ENCODE measurements at regions not wholly inside any gene's neighbourhood (a gene's known extent, or its start where the extent isn't known, plus 50 kb on each side); places are given as distances from the start of the nearest gene placed in this dataset.

GRCh38 chr3:56868706-56869105, 67.0 kb upstream of the ARHGEF3 start:
- no peak overlapping the region for H3K4me3 ChIP-seq (IDR thresholded peaks at IDR 0.05; ENCODE audit: insufficient read depth, low read depth, low read length)
- no peaks in the 10 kb centered on the region for H3K4me1 ChIP-seq (ENCODE audit: low read depth, poor library complexity, severe bottlenecking)
- TF ChIP-seq, protein P1, sequence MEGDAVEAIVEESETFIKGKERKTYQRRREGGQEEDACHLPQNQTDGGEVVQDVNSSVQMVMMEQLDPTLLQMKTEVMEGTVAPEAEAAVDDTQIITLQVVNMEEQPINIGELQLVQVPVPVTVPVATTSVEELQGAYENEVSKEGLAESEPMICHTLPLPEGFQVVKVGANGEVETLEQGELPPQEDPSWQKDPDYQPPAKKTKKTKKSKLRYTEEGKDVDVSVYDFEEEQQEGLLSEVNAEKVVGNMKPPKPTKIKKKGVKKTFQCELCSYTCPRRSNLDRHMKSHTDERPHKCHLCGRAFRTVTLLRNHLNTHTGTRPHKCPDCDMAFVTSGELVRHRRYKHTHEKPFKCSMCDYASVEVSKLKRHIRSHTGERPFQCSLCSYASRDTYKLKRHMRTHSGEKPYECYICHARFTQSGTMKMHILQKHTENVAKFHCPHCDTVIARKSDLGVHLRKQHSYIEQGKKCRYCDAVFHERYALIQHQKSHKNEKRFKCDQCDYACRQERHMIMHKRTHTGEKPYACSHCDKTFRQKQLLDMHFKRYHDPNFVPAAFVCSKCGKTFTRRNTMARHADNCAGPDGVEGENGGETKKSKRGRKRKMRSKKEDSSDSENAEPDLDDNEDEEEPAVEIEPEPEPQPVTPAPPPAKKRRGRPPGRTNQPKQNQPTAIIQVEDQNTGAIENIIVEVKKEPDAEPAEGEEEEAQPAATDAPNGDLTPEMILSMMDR (conservative IDR thresholded peaks at IDR 0.05; ENCODE audit: low read depth, low read length), result no peak
- no peaks in the 10 kb centered on the region for H4K20me1 ChIP-seq (ENCODE audit: insufficient read depth)
- H3K79me2 ChIP-seq (ENCODE audit: insufficient read depth, low read depth), result no peaks in the 10 kb centered on the region
- no peak overlapping the region for H3K9ac ChIP-seq
- no peak overlapping the region for H3K4me2 ChIP-seq
- no peaks in the 10 kb centered on the region for H3K36me3 ChIP-seq (ENCODE audit: insufficient read depth)
- no peak overlapping the region for H3K27ac ChIP-seq
- no peak overlapping the region for H2AFZ ChIP-seq (ENCODE audit: low read depth)
- no peaks in the 10 kb centered on the region for H3K27me3 ChIP-seq (ENCODE audit: insufficient read depth, low read depth)

- TF ChIP-seq, protein P1 (conservative IDR thresholded peaks at IDR 0.05; ENCODE audit: low read depth, low read length), result no peak
These were observed 65.9 kb upstream of the ARHGEF3 start for GRCh38 chr3:56867671-56868070.

DNA sequence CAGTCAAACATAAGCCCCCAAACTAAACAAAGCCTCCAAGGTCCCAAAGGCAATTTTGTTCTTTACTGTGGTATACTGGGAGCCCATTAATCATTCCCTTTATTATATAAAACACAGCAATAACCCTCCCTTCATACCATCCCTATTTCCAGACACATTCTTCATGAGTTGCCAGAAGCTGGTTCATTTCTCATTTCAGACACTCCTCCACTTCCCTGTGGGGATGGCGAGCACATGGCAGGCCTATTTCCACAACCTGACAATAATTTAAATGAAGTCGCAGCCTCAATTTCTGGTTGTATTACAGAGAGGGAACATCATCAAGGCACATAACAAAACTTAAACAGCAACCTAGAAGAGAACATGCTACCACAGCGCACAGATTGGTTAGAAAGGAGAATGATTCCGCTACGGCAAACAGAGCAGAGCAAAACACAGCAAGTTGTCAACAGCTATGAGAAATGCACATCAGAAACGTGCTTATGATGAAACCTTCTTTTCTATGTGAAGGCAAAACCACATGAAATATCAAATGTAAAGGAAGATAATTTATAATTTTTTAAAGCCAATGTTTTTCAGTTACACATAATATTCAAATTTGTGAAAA, 63.3 kb upstream of the ARHGEF3 start:
- H3K4me2 ChIP-seq, result no peak overlapping the region
- TF ChIP-seq, protein P1 (conservative IDR thresholded peaks at IDR 0.05; ENCODE audit: low read depth, low read length), result no peak

More at GRCh38 chr3:56867671-56868070, 65.9 kb upstream of the ARHGEF3 start:
- Histone ChIP-seq H3K4me3 (IDR thresholded peaks at IDR 0.05; ENCODE audit: insufficient read depth, low read depth, low read length) (no peak overlapping the region), H3K27me3 (ENCODE audit: insufficient read depth, low read depth) (no peaks in the 10 kb centered on the region), H3K27ac (no peak overlapping the region), H4K20me1 (ENCODE audit: insufficient read depth) (no peaks in the 10 kb centered on the region), H2AFZ (ENCODE audit: low read depth) (no peak overlapping the region), H3K79me2 (ENCODE audit: insufficient read depth, low read depth) (no peaks in the 10 kb centered on the region), H3K9ac (no peak overlapping the region), H3K4me2 (no peak overlapping the region), H3K36me3 (ENCODE audit: insufficient read depth) (no peaks in the 10 kb centered on the region), H3K4me1 (ENCODE audit: low read depth, poor library complexity, severe bottlenecking) (no peaks in the 10 kb centered on the region)

DNA sequence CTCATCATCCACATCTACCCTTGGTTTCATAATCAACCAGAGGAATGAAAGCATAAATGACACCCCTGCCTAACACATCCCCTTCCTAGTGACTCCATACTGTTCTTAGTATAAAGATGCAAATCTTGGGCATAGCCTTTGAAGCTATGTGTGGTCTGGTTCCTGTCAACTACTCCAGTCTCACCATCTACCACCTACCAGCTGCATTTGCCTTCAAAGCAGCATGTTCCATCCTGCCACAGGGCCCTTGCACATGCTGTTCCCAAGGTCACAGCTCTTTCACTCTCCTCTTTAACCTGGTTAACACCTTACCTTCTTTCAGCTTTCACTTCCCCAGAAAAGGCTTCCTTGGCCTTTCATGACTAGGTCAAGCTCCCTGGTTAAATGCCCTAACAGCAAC, 62.3 kb upstream of the ARHGEF3 start:
- H3K27me3 ChIP-seq (ENCODE audit: insufficient read depth, low read depth), result no peaks in the 10 kb centered on the region
- H3K9ac ChIP-seq, result no peak overlapping the region
- no peaks in the 10 kb centered on the region for H4K20me1 ChIP-seq (ENCODE audit: insufficient read depth)
- H3K27ac ChIP-seq, result no peak overlapping the region
- H3K36me3 ChIP-seq (ENCODE audit: insufficient read depth), result no peaks in the 10 kb centered on the region
- TF ChIP-seq, protein P1 (conservative IDR thresholded peaks at IDR 0.05; ENCODE audit: low read depth, low read length), result no peak
- no peak overlapping the region for H3K4me3 ChIP-seq (IDR thresholded peaks at IDR 0.05; ENCODE audit: insufficient read depth, low read depth, low read length)
- H3K79me2 ChIP-seq (ENCODE audit: insufficient read depth, low read depth), result no peaks in the 10 kb centered on the region
- H3K4me2 ChIP-seq, result no peak overlapping the region
- no peaks in the 10 kb centered on the region for H3K4me1 ChIP-seq (ENCODE audit: low read depth, poor library complexity, severe bottlenecking)
- H2AFZ ChIP-seq (ENCODE audit: low read depth), result no peak overlapping the region

More for the DNA sequence above, 63.3 kb upstream of the ARHGEF3 start:
- Histone ChIP-seq H3K36me3 (ENCODE audit: insufficient read depth) (no peaks in the 10 kb centered on the region), H3K4me3 (IDR thresholded peaks at IDR 0.05; ENCODE audit: insufficient read depth, low read depth, low read length) (no peak overlapping the region), H2AFZ (ENCODE audit: low read depth) (no peak overlapping the region), H3K27ac (no peak overlapping the region), H3K27me3 (ENCODE audit: insufficient read depth, low read depth) (no peaks in the 10 kb centered on the region), H3K9ac (no peak overlapping the region), H3K4me1 (ENCODE audit: low read depth, poor library complexity, severe bottlenecking) (no peaks in the 10 kb centered on the region), H3K79me2 (ENCODE audit: insufficient read depth, low read depth) (no peaks in the 10 kb centered on the region), H4K20me1 (ENCODE audit: insufficient read depth) (no peaks in the 10 kb centered on the region)

Data from KMS-11 (cell line).